ENCODE measurements at regions not wholly inside any gene's neighbourhood (a gene's known extent, or its start where the extent isn't known, plus 50 kb on each side); places are given as distances from the start of the nearest gene placed in this dataset.

- Histone ChIP-seq H3K23me2 (ENCODE audit: low read depth, low read length) (no peaks in the 10 kb centered on the region), H3K27ac (ENCODE audit: low read depth, low read length) (no peak overlapping the region), H3K9me3 (ENCODE audit: insufficient read depth in 2 of 2, low read depth in 1 of 2, low read length in 1 of 2) (no peaks in the 10 kb centered on the region), H2BK20ac (ENCODE audit: low read length) (no peak overlapping the region), H3K27me3 (replicated peaks in 1 of 4; ENCODE audit: control insufficient read depth in 3 of 4, extremely low read depth in 1 of 4, insufficient read depth in 3 of 4, low read length in 3 of 4) (no peaks in the 10 kb centered on the region), H3K18ac (ENCODE audit: extremely low read depth, low read length) (no peak overlapping the region), H4K91ac (replicated peaks; ENCODE audit: insufficient read length, low read length) (no peak overlapping the region), H3K4ac (replicated peaks; ENCODE audit: insufficient read length, low read depth, low read length) (no peak overlapping the region), H3K4me1 (replicated peaks in 1 of 4; ENCODE audit: control insufficient read depth in 3 of 4, insufficient read depth in 4 of 4, low read length in 3 of 4) (no peaks in the 10 kb centered on the region), H4K5ac (ENCODE audit: insufficient read length, low read depth, low read length) (no peak overlapping the region), H2AK5ac (ENCODE audit: low read depth, low read length) (no peak overlapping the region), H3K36me3 (ENCODE audit: control insufficient read depth in 2 of 4, insufficient read depth in 4 of 4, low read length in 3 of 4) (no peaks in the 10 kb centered on the region), H3K79me2 (ENCODE audit: control insufficient read depth in 1 of 2, insufficient read depth in 2 of 2, low read length in 2 of 2) (no peaks in the 10 kb centered on the region), H2BK12ac (ENCODE audit: low read depth, low read length) (no peak overlapping the region), H3K23ac (ENCODE audit: insufficient read length) (no peak overlapping the region), H2AFZ (ENCODE audit: low read length) (no peak overlapping the region), H4K8ac (ENCODE audit: extremely low read depth, insufficient read depth, low read length) (no peak overlapping the region), H2BK15ac (ENCODE audit: low read length) (no peak overlapping the region), H3K14ac (ENCODE audit: insufficient read length) (no peak overlapping the region), H3K4me2 (ENCODE audit: insufficient read depth in 1 of 2, low read depth in 2 of 2, low read length in 2 of 2) (no peak overlapping the region), H2BK5ac (ENCODE audit: low read depth, low read length) (no peak overlapping the region), H3K79me1 (ENCODE audit: low read depth, low read length) (no peaks in the 10 kb centered on the region), H4K20me1 (replicated peaks in 1 of 2; ENCODE audit: control insufficient read depth in 1 of 2, insufficient read depth in 2 of 2, low read length in 2 of 2) (no peaks in the 10 kb centered on the region), H3K4me3 (ENCODE audit: extremely low read depth in 1 of 4, insufficient read depth in 2 of 4, low read depth in 3 of 4, low read length in 4 of 4) (no peak overlapping the region), H2BK120ac (replicated peaks; ENCODE audit: low read depth, low read length) (no peak overlapping the region), H3K9ac (replicated peaks in 1 of 4; ENCODE audit: extremely low read depth in 1 of 4, low read depth in 3 of 4, low read length in 3 of 4) (no peak overlapping the region), H3K56ac (replicated peaks; ENCODE audit: insufficient read length, low read depth, low read length) (no peak overlapping the region)
- no peak for DNase-seq (ENCODE audit: low read depth in 1 of 2, low spot score in 2 of 2)
- TF ChIP-seq KDM4A (IDR thresholded peaks at IDR 0.05; ENCODE audit: low read depth, low read length, severe bottlenecking) = no peak
- TF ChIP-seq USF2 (IDR thresholded peaks at IDR 0.05; ENCODE audit: low read length) = no peak
- TF ChIP-seq SRF (IDR thresholded peaks at IDR 0.05; ENCODE audit: low read depth, low read length) = no peak
- no peak for TF ChIP-seq SAP30 (IDR thresholded peaks at IDR 0.05; ENCODE audit: insufficient read depth, insufficient replicate concordance, low read length)
- TF ChIP-seq RFX5 (IDR thresholded peaks at IDR 0.05; ENCODE audit: borderline replicate concordance, low read depth, low read length) = no peak
- no peak for TF ChIP-seq RAD21 (IDR thresholded peaks at IDR 0.05 in 1 of 2, conservative IDR thresholded peaks at IDR 0.05 in 1 of 2; ENCODE audit: low read depth in 2 of 2, low read length in 2 of 2)
- ChIA-PET CTCF (ENCODE audit: partially characterized antibody) (interaction anchor here (1.1 to 1.2 kb wide), 2 partner anchors 18 to 133 kb away, joined by 3 read pairs; no protein-coding TSS in a partner anchor), POLR2A (ENCODE audit: partially characterized antibody) (no interaction called here)
- 95% methylated on average over 2 of the region's 2 CpGs; no CpG with 5 or more reads in 1 of the 2 experiments for WGBS, 2 experiments (ENCODE audit: extremely low coverage in 1 of 2, insufficient coverage in 1 of 2, insufficient read length in 1 of 2, insufficient replicate concordance in 2 of 2, low coverage in 1 of 2, low lambda C conversion rate in 2 of 2, missing lambda C conversion rate in 1 of 2)
- FAIRE-seq = no peak
Observed at GRCh38 chr5:110177729-110178128, 488.0 kb downstream of the MAN2A1 start.
